IPS-15b (cell line): ENCODE measurements at regions not wholly inside any gene's neighbourhood (a gene's known extent, or its start where the extent isn't known, plus 50 kb on each side); places are given as distances from the start of the nearest gene placed in this dataset.

Experiments
- H3K27me3 ChIP-seq: one replicate; pipeline ENCODE4 v1.6.1; 2013; ENCODE audit warnings: low read length; ENCODE audit not compliant: control insufficient read depth, insufficient read depth
- H3K36me3 ChIP-seq: one replicate; pipeline ENCODE4 v1.6.1; 2013; ENCODE audit warnings: low read length; ENCODE audit not compliant: control insufficient read depth, insufficient read depth
- H3K4me1 ChIP-seq: one replicate; pipeline ENCODE4 v1.6.1; 2013; ENCODE audit warnings: mild to moderate bottlenecking, low read length; ENCODE audit not compliant: control insufficient read depth, insufficient read depth
- H3K4me3 ChIP-seq: one replicate; pipeline ENCODE4 v1.5.1; 2013; ENCODE audit warnings: low read depth, low read length
- H3K9ac ChIP-seq: one replicate; pipeline ENCODE4 v1.6.1; 2013; ENCODE audit warnings: low read depth, mild to moderate bottlenecking, low read length
- H3K9me3 ChIP-seq: one replicate; pipeline ENCODE4 v1.6.1; 2013; ENCODE audit warnings: mild to moderate bottlenecking, low read length; ENCODE audit not compliant: control insufficient read depth, insufficient read depth

GRCh38 chr6:120352491-120352890 is 981.8 kb downstream of the TBC1D32 start:
- no peaks in the 10 kb centered on the region for H3K36me3 ChIP-seq
- no peak overlapping the region for H3K9ac ChIP-seq
- no peaks in the 10 kb centered on the region for H3K27me3 ChIP-seq
- no peak overlapping the region for H3K4me3 ChIP-seq
- peaks cover 4% of the 10 kb centered on the region for H3K4me1 ChIP-seq
- no peaks in the 10 kb centered on the region for H3K9me3 ChIP-seq

DNA sequence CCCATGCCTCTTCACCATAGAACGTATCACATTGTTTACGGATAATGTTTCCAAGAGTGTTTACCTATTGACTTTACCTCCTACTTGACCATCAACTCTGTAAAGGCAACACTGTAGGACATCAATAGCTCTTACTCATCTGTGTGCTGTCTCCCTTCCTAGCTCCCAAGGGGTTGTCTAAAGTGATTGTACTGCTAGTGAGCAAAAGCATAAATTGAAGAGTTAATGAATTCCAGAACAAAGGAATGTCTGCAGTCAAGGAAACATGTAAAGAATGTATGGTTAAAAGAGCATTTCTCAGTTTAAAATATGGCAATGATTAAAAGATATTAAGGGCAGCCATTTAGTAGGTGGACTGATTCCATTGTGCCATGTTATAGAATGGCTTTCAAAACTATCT is 985.4 kb downstream of the TBC1D32 start:
- peaks cover 4% of the 10 kb centered on the region for H3K4me1 ChIP-seq
- no peak overlapping the region for H3K4me3 ChIP-seq
- no peaks in the 10 kb centered on the region for H3K36me3 ChIP-seq
- no peak overlapping the region for H3K9ac ChIP-seq
- H3K9me3 ChIP-seq, result no peaks in the 10 kb centered on the region
- H3K27me3 ChIP-seq, result no peaks in the 10 kb centered on the region

DNA sequence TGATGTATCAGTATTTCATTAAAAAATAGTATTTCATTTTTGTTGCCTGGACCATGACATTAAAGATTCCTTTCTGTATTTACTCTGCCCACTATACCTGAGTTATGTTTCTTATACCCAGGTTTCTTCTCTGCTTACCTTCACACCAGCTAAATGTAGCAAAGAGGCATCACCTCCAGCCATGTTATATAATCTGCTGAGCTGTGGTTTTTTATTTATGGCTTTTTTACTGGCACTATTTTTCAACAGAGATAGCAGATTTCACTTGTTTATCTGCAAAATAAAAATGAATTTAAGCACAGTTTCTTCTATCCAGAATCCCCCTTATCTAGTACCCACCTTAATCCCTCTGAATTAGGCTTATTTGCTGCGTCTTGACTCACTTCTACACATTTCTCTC is 979.0 kb upstream of the MAN1A1 start:
- Histone ChIP-seq H3K4me3 (no peak overlapping the region), H3K9me3 (no peaks in the 10 kb centered on the region), H3K4me1 (no peaks in the 10 kb centered on the region), H3K9ac (no peak overlapping the region), H3K36me3 (no peaks in the 10 kb centered on the region), H3K27me3 (no peaks in the 10 kb centered on the region)

DNA sequence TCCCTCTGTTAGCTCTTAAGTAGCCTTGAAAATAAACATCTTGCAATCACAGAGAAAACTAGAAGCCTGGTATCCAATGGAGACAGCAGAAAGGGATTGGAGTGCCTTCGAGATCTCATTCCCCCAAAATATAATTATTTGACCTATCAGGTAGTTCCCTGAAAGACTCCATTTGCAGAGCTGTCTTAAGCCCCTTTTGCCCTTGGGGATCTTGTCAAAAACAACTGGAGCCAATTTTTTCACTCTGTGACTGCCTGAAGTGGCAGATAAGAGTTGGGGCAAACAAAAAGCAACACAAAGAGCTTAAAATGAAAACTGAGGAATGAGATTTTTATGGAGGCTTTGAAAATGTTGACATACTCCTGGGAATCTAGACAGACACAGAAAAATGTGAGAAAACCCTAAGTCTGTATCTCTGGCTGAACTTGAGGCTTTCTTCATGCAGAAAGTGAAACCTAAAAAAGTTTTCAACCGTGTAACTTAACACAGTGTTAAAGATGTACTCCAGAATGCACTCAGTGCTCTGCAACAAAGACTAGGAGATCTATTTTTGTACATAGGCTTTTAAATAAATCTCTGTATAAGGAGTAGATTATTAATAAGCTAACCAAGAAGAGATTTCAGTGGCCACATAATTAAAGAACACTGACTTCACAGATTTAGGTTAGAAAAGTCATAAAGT is 971.1 kb upstream of the MAN1A1 start:
- H3K36me3 ChIP-seq, result no peaks in the 10 kb centered on the region
- H3K9ac ChIP-seq, result no peak overlapping the region
- H3K4me1 ChIP-seq, result no peaks in the 10 kb centered on the region
- H3K4me3 ChIP-seq, result no peak overlapping the region
- H3K27me3 ChIP-seq, result no peaks in the 10 kb centered on the region
- no peaks in the 10 kb centered on the region for H3K9me3 ChIP-seq

DNA sequence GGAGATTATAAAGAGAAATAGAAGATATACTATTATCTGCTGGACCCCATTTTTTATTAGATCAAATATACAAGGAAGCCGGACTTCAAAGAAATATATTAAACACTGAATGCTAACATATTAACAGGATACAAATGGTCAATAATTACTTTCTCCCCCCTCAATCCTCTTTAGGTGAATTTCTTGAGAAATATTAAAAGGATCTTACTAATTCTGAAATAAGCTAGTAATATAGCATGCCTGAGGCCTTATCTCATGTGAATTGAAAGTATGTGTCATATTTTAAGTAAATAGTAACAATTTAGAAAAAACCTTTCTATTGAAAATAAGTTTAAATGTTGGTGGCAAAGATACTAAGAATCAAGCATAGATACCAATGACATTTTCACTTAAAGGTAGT is 954.7 kb upstream of the MAN1A1 start:
- Histone ChIP-seq H3K9me3 (no peaks in the 10 kb centered on the region), H3K9ac (no peak overlapping the region)

GRCh38 chr6:120303527-120303926 is 954.0 kb upstream of the MAN1A1 start:
- Histone ChIP-seq H3K4me1 (no peaks in the 10 kb centered on the region), H3K36me3 (no peaks in the 10 kb centered on the region), H3K4me3 (no peak overlapping the region), H3K27me3 (no peaks in the 10 kb centered on the region), H3K9me3 (no peaks in the 10 kb centered on the region), H3K9ac (no peak overlapping the region)

More for the DNA sequence above, 954.7 kb upstream of the MAN1A1 start:
- H3K36me3 ChIP-seq, result no peaks in the 10 kb centered on the region
- no peaks in the 10 kb centered on the region for H3K4me1 ChIP-seq
- no peak overlapping the region for H3K4me3 ChIP-seq
- no peaks in the 10 kb centered on the region for H3K27me3 ChIP-seq

- Histone ChIP-seq H3K9me3 (no peaks in the 10 kb centered on the region), H3K4me3 (no peak overlapping the region), H3K9ac (no peak overlapping the region), H3K4me1 (peaks cover 3% of the 10 kb centered on the region), H3K27me3 (no peaks in the 10 kb centered on the region), H3K36me3 (no peaks in the 10 kb centered on the region)
These were observed 952.5 kb upstream of the MAN1A1 start for GRCh38 chr6:120302041-120302440.

DNA sequence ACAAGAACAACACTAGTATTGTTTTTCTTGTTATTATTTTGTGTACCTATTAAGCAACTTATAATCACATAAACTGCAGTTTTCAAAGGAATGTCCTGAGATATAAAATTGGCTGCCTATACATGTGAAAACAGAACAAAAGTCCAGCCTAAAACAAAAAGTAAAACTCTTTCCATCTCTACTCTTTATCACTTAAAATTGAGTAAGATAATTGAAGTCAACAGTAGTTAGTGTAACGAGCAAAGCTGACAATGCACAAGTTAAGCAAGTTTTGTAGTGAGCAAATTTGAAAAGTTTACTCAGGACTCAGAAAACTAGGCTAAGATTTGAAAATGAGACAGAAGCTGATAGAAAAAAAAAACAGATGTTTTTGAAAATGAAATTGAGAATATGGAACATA is 941.4 kb upstream of the MAN1A1 start:
- Histone ChIP-seq H3K4me1 (no peaks in the 10 kb centered on the region), H3K27me3 (no peaks in the 10 kb centered on the region), H3K36me3 (no peaks in the 10 kb centered on the region), H3K9ac (no peak overlapping the region), H3K9me3 (no peaks in the 10 kb centered on the region), H3K4me3 (no peak overlapping the region)

- Histone ChIP-seq H3K36me3 (no peaks in the 10 kb centered on the region), H3K9me3 (no peaks in the 10 kb centered on the region), H3K4me1 (no peaks in the 10 kb centered on the region), H3K27me3 (no peaks in the 10 kb centered on the region), H3K9ac (no peak overlapping the region), H3K4me3 (no peak overlapping the region)
These were observed 932.4 kb upstream of the MAN1A1 start for GRCh38 chr6:120282005-120282404.

DNA sequence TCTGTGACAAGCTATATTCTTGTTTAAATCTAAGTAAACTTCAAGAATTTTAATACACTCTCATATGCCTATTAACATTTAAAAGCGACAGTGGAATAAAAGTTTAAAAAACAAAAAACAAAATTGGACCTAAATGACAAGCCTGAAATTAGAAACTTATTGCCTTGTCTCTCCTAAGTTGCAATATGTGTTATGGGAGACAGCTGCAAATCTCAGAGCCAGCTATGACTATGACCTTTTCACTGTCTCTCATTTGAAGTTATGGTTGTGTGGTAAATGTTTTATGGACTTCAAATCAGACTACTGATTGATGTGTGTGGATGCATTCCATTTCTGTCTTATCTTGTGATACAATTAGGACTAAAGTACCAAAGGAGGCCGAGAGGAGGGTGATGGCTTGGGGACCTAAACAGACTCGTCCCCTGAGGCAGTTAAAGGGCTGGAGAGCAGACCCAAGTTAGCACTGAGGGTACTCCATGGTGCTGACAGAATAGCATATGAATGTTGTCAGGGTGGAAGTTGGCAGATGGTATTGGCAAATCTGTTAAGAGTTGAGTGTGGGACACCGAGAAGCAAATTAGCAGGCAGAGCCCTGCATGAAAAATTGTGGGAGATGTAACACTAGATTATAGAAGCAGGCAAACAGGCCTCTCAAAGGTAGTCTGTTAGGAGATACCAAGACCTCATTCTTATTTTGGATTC is 930.1 kb upstream of the MAN1A1 start:
- Histone ChIP-seq H3K9ac (no peak overlapping the region), H3K27me3 (no peaks in the 10 kb centered on the region), H3K4me1 (no peaks in the 10 kb centered on the region), H3K4me3 (no peak overlapping the region), H3K36me3 (no peaks in the 10 kb centered on the region), H3K9me3 (no peaks in the 10 kb centered on the region)

- H3K27me3 ChIP-seq, result no peaks in the 10 kb centered on the region
- H3K4me3 ChIP-seq, result no peak overlapping the region
- H3K4me1 ChIP-seq, result no peaks in the 10 kb centered on the region
- H3K9me3 ChIP-seq, result no peaks in the 10 kb centered on the region
- no peak overlapping the region for H3K9ac ChIP-seq
- H3K36me3 ChIP-seq, result no peaks in the 10 kb centered on the region
These were observed 929.3 kb upstream of the MAN1A1 start for GRCh38 chr6:120278689-120279396.

- H3K4me1 ChIP-seq, result no peaks in the 10 kb centered on the region
- H3K9ac ChIP-seq, result no peak overlapping the region
- no peaks in the 10 kb centered on the region for H3K36me3 ChIP-seq
- H3K9me3 ChIP-seq, result no peaks in the 10 kb centered on the region
- H3K4me3 ChIP-seq, result no peak overlapping the region
- H3K27me3 ChIP-seq, result no peaks in the 10 kb centered on the region
These were observed 925.0 kb upstream of the MAN1A1 start for GRCh38 chr6:120274547-120274946.
